ENCODE measurements at regions not wholly inside any gene's neighbourhood (a gene's known extent, or its start where the extent isn't known, plus 50 kb on each side); places are given as distances from the start of the nearest gene placed in this dataset.

GRCh38 chr9:23594421-23594820, 231.6 kb downstream of the ELAVL2 start:
- Mint-ChIP-seq H3K4me1 (ENCODE audit: low read depth) (no peaks in the 10 kb centered on the region), H3K9me3 (peaks cover 6 to 9% of the 10 kb centered on the region in 2 donors), H3K27ac (no peak overlapping the region), H3K4me3 (no peak overlapping the region), H3K36me3 (ENCODE audit: insufficient read depth in 2 of 2) (peaks cover 0 to 2% of the 10 kb centered on the region in 2 donors), H3K27me3 (ENCODE audit: low read depth) (no peaks in the 10 kb centered on the region)
- ATAC-seq (replicated peaks in 1 of 2), result no peak
- DNase-seq, result no peak

DNA sequence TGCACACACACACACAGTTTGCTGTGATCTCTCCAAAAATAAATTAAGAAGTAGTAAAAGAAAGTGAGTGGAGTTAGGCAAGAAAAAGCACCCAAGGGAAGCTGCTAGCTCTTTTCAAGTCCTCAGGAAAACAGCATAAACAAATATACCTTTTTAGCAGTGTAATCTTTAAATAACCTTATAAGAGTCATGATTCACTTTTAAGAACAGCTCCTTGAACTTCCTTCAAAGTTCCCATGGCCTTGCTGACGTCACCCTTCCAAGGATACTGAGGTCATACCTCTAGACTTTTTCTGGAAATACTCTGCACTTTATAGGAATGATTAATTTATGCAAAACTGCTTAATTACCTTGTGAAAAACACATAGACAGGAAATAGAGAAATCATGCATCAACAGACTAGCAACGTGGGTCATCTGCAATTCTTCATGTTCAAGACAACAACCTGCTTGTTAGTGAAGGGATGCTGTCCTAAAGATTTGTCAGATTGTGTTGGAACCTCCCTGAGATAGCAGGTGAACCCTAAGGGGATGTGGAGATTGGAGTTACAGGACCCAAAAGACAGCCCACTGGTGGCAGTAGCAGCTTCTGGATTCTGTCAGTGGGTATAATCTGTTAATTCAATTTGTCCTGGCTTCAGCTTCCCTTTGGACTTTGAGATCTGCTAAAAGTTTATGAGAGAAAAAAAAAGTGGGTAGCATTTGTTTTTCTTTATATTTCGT, 229.0 kb downstream of the ELAVL2 start:
- no peak overlapping the region for H3K4me3 Mint-ChIP-seq
- DNase-seq (no peak), ATAC-seq (replicated peaks in 1 of 2) (no peak)
- no peaks in the 10 kb centered on the region for H3K4me1 Mint-ChIP-seq (ENCODE audit: low read depth)
- no peaks in the 10 kb centered on the region for H3K27me3 Mint-ChIP-seq (ENCODE audit: low read depth)
- no peak overlapping the region for H3K27ac Mint-ChIP-seq
- peaks cover 0 to 7% of the 10 kb centered on the region in 2 donors for H3K9me3 Mint-ChIP-seq
- H3K36me3 Mint-ChIP-seq (ENCODE audit: insufficient read depth in 2 of 2), result no peaks in the 10 kb centered on the region

GRCh38 chr9:23598994-23599393, 227.0 kb downstream of the ELAVL2 start:
- Mint-ChIP-seq H3K4me1 (ENCODE audit: low read depth) (no peaks in the 10 kb centered on the region), H3K4me3 (no peak overlapping the region), H3K27ac (no peak overlapping the region), H3K9me3 (peaks cover 0 to 5% of the 10 kb centered on the region in 2 donors), H3K27me3 (ENCODE audit: low read depth) (no peaks in the 10 kb centered on the region), H3K36me3 (ENCODE audit: insufficient read depth in 2 of 2) (no peaks in the 10 kb centered on the region)
- no peak for DNase-seq
- ATAC-seq (replicated peaks in 1 of 2), result no peak

- no peak for DNase-seq
- Mint-ChIP-seq H3K27ac (no peak overlapping the region), H3K9me3 (peaks cover 2 to 4% of the 10 kb centered on the region in 2 donors), H3K36me3 (ENCODE audit: insufficient read depth in 2 of 2) (no peaks in the 10 kb centered on the region), H3K4me3 (no peak overlapping the region), H3K4me1 (ENCODE audit: low read depth) (no peaks in the 10 kb centered on the region), H3K27me3 (ENCODE audit: low read depth) (no peaks in the 10 kb centered on the region)
- ATAC-seq (replicated peaks in 1 of 2), result no peak
Measured at GRCh38 chr9:23603311-23603710, 222.7 kb downstream of the ELAVL2 start.

GRCh38 chr9:23606107-23606506, 219.9 kb downstream of the ELAVL2 start:
- Mint-ChIP-seq H3K4me3 (no peak overlapping the region), H3K27me3 (ENCODE audit: low read depth) (no peaks in the 10 kb centered on the region), H3K9me3 (peaks cover 2% of the 10 kb centered on the region in 2 donors), H3K36me3 (ENCODE audit: insufficient read depth in 2 of 2) (no peaks in the 10 kb centered on the region), H3K4me1 (ENCODE audit: low read depth) (no peaks in the 10 kb centered on the region), H3K27ac (no peak overlapping the region)
- no peak for ATAC-seq (replicated peaks in 1 of 2)
- no peak for DNase-seq

DNA sequence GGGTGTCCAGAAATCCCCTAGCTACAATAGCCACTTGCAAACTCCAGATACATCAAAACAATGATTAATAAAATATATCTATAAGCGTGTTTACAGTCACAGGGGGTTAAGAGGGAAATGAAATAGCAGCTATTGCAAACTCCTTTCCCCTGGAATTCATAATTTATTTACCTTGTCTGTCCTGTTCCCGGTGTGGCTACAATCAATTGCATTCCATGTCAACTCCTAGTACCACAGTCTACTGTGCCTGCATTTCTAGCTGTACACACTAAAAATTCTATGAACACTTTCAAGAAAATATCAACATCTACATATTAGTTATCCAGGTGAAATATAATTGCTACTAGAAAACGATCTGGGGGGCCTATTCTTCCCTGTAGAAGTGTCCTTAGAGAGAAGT, 217.6 kb downstream of the ELAVL2 start:
- H3K4me3 Mint-ChIP-seq, result no peak overlapping the region
- H3K27me3 Mint-ChIP-seq (ENCODE audit: low read depth), result no peaks in the 10 kb centered on the region
- H3K9me3 Mint-ChIP-seq, result peaks cover 2% of the 10 kb centered on the region in 2 donors
- ATAC-seq (replicated peaks in 1 of 2) (no peak), DNase-seq (no peak)
- no peaks in the 10 kb centered on the region for H3K36me3 Mint-ChIP-seq (ENCODE audit: insufficient read depth in 2 of 2)
- H3K27ac Mint-ChIP-seq, result no peak overlapping the region
- H3K4me1 Mint-ChIP-seq (ENCODE audit: low read depth), result no peaks in the 10 kb centered on the region

DNA sequence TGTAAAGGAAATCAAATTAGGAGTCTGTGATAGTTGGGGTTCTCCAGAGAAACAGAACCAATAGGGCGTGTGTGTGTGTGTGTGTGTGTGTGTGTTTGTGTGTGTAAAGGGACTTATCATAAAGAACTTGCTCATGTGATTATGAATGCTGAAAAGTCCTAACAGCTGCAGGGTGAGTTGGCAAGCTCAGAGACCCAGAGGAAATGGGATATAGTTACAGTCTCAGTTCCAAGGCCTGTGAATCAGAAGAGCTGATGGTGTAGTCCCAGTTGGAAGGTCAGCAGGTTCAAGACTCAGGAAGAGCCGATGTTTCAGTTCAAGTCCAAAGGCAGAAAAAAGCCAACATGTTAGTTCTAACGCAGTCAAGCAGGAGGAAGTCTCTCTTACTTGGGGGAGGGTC, 214.2 kb downstream of the ELAVL2 start:
- ATAC-seq (replicated peaks in 1 of 2) (no peak), DNase-seq (no peak)
- H3K9me3 Mint-ChIP-seq, result peaks cover 2% of the 10 kb centered on the region in 2 donors

DNA sequence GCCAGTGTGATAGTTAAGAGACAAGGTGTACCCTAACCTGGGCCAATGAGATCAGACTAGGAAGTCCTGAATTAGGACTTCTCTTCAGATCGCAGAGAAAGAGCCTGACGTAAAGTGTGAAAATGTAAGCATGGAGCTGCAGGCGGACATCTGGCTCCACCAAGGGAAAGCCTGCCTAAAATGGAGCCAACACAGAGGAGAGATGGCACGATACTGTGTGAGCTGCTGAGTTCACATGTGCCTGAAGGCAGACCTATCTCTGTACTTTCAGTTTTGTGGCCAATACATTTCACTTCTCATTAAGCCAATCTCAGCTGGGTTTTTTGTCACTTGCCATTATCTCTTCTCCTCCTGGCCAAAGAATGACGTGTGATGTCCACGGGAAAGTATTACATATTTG, 210.5 kb downstream of the ELAVL2 start:
- Mint-ChIP-seq H3K27me3 (ENCODE audit: low read depth) (no peaks in the 10 kb centered on the region), H3K36me3 (ENCODE audit: insufficient read depth in 2 of 2) (no peaks in the 10 kb centered on the region), H3K9me3 (peaks cover 2 to 4% of the 10 kb centered on the region in 2 donors), H3K4me1 (ENCODE audit: low read depth) (no peaks in the 10 kb centered on the region), H3K27ac (no peak overlapping the region), H3K4me3 (no peak overlapping the region)
- no peak for DNase-seq
- ATAC-seq (replicated peaks in 1 of 2), result no peak

More for the DNA sequence above, 214.2 kb downstream of the ELAVL2 start:
- Mint-ChIP-seq H3K4me1 (ENCODE audit: low read depth) (no peaks in the 10 kb centered on the region), H3K4me3 (no peak overlapping the region), H3K27me3 (ENCODE audit: low read depth) (no peaks in the 10 kb centered on the region), H3K36me3 (ENCODE audit: insufficient read depth in 2 of 2) (no peaks in the 10 kb centered on the region), H3K27ac (no peak overlapping the region)

DNA sequence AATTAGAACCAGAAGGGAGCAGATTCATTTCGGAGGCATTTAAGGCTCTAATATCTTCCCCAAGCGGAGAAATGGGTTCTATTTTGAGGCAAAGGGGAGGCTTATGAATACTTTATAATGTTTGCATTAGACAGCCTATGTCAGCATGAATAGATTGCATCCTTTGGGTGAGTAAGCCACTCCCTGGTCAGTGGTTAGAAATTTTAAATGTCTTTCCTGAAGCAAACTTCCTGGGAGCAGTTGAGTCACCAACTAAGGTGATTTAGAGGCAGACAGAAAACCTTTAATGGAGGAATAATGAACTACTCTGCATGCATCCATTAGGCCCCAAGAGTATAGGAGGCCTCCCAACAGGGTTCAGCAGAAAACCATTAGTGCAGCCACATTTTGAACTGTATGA, 204.9 kb downstream of the ELAVL2 start:
- H3K4me3 Mint-ChIP-seq, result no peak overlapping the region
- no peak overlapping the region for H3K27ac Mint-ChIP-seq
- ATAC-seq (replicated peaks in 1 of 2), result no peak
- H3K36me3 Mint-ChIP-seq (ENCODE audit: insufficient read depth in 2 of 2), result no peaks in the 10 kb centered on the region
- no peaks in the 10 kb centered on the region for H3K27me3 Mint-ChIP-seq (ENCODE audit: low read depth)
- H3K9me3 Mint-ChIP-seq, result peaks cover 4 to 9% of the 10 kb centered on the region in 2 donors
- DNase-seq, result no peak
- H3K4me1 Mint-ChIP-seq (ENCODE audit: low read depth), result no peaks in the 10 kb centered on the region

DNA sequence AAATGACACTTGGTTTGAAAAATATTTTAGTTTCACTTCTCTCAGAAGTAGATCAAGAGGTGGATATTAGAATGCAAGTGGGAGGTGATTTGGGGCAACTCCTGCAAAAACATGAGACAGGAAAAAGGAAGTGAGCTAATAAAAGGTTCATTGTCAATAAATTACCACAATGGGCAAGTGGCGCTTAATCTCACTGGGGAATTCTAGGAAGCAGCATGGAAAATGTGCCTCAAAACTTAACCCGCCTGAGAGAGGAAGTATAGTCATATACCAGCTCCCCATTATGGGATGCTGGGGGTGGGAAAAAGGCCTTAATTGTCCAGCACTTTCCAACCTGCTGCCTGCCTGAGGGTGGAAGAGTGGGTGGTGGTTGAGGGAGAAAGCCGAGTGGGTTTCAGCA, 204.1 kb downstream of the ELAVL2 start:
- H3K27me3 Mint-ChIP-seq (ENCODE audit: low read depth), result no peaks in the 10 kb centered on the region
- H3K4me1 Mint-ChIP-seq (ENCODE audit: low read depth), result no peaks in the 10 kb centered on the region
- H3K4me3 Mint-ChIP-seq, result no peak overlapping the region
- peaks cover 4 to 9% of the 10 kb centered on the region in 2 donors for H3K9me3 Mint-ChIP-seq
- no peak for ATAC-seq (replicated peaks in 1 of 2)
- H3K36me3 Mint-ChIP-seq (ENCODE audit: insufficient read depth in 2 of 2), result no peaks in the 10 kb centered on the region
- H3K27ac Mint-ChIP-seq, result no peak overlapping the region
- no peak for DNase-seq

GRCh38 chr9:23622396-23622795, 203.6 kb downstream of the ELAVL2 start:
- Mint-ChIP-seq H3K36me3 (ENCODE audit: insufficient read depth in 2 of 2) (no peaks in the 10 kb centered on the region), H3K27ac (no peak overlapping the region), H3K4me1 (ENCODE audit: low read depth) (no peaks in the 10 kb centered on the region), H3K9me3 (peaks cover 4 to 9% of the 10 kb centered on the region in 2 donors), H3K4me3 (no peak overlapping the region), H3K27me3 (ENCODE audit: low read depth) (no peaks in the 10 kb centered on the region)
- ATAC-seq (replicated peaks in 1 of 2), result no peak
- no peak for DNase-seq

- H3K27ac Mint-ChIP-seq, result no peak overlapping the region
Measured at GRCh38 chr9:23630488-23630887, 195.6 kb downstream of the ELAVL2 start.

GRCh38 chr9:23635276-23635675, 190.8 kb downstream of the ELAVL2 start:
- H3K27me3 Mint-ChIP-seq (ENCODE audit: low read depth), result no peaks in the 10 kb centered on the region
- DNase-seq, result no peak
- no peak overlapping the region for H3K4me3 Mint-ChIP-seq
- H3K27ac Mint-ChIP-seq, result no peak overlapping the region
- ATAC-seq (replicated peaks in 1 of 2), result no peak
- H3K36me3 Mint-ChIP-seq (ENCODE audit: insufficient read depth in 2 of 2), result no peaks in the 10 kb centered on the region
- H3K4me1 Mint-ChIP-seq (ENCODE audit: low read depth), result no peaks in the 10 kb centered on the region
- peaks cover 6 to 8% of the 10 kb centered on the region in 2 donors for H3K9me3 Mint-ChIP-seq

More at GRCh38 chr9:23630488-23630887, 195.6 kb downstream of the ELAVL2 start:
- Mint-ChIP-seq H3K9me3 (peaks cover 2 to 4% of the 10 kb centered on the region in 2 donors), H3K4me1 (ENCODE audit: low read depth) (no peaks in the 10 kb centered on the region), H3K4me3 (no peak overlapping the region), H3K36me3 (ENCODE audit: insufficient read depth in 2 of 2) (no peaks in the 10 kb centered on the region), H3K27me3 (ENCODE audit: low read depth) (no peaks in the 10 kb centered on the region)
- DNase-seq (no peak), ATAC-seq (replicated peaks in 1 of 2) (no peak)

DNA sequence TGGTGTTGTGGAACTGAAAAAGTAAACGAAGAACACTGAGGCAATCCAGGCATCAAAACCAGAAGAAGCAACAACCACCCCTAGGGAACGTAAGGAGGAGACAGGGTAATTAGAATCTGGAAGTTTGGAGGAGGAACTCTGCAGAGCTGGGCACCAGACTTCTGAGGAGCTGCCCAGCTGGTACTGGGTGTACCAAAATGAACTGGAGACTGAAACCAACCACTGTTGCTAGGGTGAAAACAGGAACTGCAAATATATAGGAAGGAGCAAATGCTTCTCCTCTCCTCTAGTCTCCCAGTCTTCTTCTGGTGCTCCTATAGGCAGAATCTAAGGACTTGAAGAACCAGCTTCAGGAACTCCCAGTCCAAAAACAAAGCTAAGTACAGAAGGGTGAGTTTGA, 189.8 kb downstream of the ELAVL2 start:
- DNase-seq (no peak), ATAC-seq (replicated peaks in 1 of 2) (no peak)
- Mint-ChIP-seq H3K4me1 (ENCODE audit: low read depth) (no peaks in the 10 kb centered on the region), H3K27me3 (ENCODE audit: low read depth) (no peaks in the 10 kb centered on the region), H3K27ac (no peak overlapping the region), H3K4me3 (no peak overlapping the region), H3K9me3 (peaks cover 6 to 10% of the 10 kb centered on the region in 2 donors), H3K36me3 (ENCODE audit: insufficient read depth in 2 of 2) (no peaks in the 10 kb centered on the region)

Data from activated T-cell treated with anti-CD3 and anti-CD28 coated beads, Interleukin-2, amount 50 U/mL, for 72 hours (primary cell).